GM10266 (cell line): ENCODE measurements at regions not wholly inside any gene's neighbourhood (a gene's known extent, or its start where the extent isn't known, plus 50 kb on each side); places are given as distances from the start of the nearest gene placed in this dataset.

ENCODE experiments used
- DNase-seq: peaks from one replicate; pipeline ENCODE4 v3.0.0; 2012; ENCODE audit errors: extremely low spot score
- TF ChIP-seq, protein P1 (sequence below): IDR thresholded peaks from 2 replicates; pipeline ENCODE4 v1.5.1; 2012; ENCODE audit warnings: mild to moderate bottlenecking, low read depth; ENCODE audit not compliant: control insufficient read depth, insufficient read depth; ENCODE audit errors: missing control alignments

DNA sequence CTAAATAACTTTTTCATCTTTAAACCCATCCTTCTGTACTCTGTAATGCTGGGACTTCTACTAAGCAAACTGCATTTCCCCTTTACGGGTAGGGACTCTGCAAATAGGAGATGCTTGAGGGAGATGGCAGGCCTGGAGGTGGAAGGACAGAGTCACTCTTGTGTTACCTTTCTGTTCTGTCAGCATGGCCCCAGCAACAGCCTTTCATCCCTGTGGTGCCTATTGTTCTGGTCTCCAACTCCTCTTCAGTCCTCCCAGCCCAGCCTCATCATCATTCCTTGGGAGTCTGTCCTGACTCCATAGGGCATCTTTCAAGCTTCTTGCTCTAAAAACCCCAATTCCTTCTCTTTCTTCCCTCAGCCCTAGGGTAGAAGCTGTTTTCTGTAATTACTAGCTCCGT is 230.0 kb downstream of the SNX13 start:
- TF ChIP-seq, protein P1, sequence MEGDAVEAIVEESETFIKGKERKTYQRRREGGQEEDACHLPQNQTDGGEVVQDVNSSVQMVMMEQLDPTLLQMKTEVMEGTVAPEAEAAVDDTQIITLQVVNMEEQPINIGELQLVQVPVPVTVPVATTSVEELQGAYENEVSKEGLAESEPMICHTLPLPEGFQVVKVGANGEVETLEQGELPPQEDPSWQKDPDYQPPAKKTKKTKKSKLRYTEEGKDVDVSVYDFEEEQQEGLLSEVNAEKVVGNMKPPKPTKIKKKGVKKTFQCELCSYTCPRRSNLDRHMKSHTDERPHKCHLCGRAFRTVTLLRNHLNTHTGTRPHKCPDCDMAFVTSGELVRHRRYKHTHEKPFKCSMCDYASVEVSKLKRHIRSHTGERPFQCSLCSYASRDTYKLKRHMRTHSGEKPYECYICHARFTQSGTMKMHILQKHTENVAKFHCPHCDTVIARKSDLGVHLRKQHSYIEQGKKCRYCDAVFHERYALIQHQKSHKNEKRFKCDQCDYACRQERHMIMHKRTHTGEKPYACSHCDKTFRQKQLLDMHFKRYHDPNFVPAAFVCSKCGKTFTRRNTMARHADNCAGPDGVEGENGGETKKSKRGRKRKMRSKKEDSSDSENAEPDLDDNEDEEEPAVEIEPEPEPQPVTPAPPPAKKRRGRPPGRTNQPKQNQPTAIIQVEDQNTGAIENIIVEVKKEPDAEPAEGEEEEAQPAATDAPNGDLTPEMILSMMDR = no peak
- no peak for DNase-seq

DNA sequence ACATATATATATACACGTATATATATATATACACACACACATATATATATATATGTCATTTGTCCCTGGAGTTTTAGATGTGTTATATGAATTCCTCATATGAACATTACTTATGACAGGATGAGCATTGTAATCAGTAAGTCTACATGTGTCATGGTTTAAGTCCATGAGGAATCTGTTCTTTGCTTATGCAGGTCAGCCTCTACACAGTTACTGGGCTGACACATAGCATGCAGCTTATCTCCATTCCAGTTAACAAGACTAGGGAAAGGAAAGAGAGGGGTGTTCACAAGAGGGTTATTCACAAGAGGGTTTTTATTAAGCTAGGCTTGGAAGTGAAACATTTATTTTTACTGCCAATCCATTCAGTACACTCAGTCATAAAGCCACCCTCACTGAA is 226.7 kb downstream of the SNX13 start:
- no peak for DNase-seq

GRCh38 chr7:17716816-17717215 is 223.5 kb downstream of the SNX13 start:
- TF ChIP-seq, protein P1 = no peak

More for the DNA sequence above, 226.7 kb downstream of the SNX13 start:
- TF ChIP-seq, protein P1 = no peak

GRCh38 chr7:17719998-17720397 is 220.3 kb downstream of the SNX13 start:
- TF ChIP-seq, protein P1 = no peak
- DNase-seq = no peak

More at GRCh38 chr7:17716816-17717215, 223.5 kb downstream of the SNX13 start:
- no peak for DNase-seq

DNA sequence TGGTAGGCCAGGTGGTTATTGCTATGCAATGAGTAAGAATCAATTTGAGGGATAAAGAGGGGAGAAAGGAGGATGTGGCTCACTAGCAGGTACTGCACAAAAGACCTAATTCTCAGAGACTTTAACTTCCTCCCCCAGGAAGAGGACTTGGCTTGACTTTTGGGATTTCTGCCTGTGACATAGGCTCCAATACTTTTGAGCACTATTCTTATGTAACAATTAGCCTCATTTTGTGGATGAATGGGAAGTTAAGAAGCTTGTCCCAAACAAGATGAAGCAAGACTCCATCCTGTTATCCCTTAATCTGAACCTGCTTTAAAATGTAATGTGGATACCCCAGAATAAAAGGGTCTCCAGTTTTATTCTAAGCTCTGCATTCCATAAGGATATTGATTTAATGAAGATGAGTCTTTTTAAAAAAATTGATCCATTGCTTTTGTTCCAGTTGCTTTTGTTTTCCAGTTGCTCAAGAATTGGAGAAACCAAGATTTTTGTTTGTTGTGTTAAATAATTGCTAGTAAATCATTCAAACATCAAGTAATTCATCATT is 218.5 kb downstream of the SNX13 start:
- TF ChIP-seq, protein P1 = no peak
- DNase-seq = no peak

GRCh38 chr7:17722798-17723197 is 217.5 kb downstream of the SNX13 start:
- no peak for DNase-seq
- TF ChIP-seq, protein P1 = no peak

- TF ChIP-seq, protein P1 = no peak
Measured at GRCh38 chr7:17725821-17726220, 214.5 kb downstream of the SNX13 start.

More at GRCh38 chr7:17725821-17726220, 214.5 kb downstream of the SNX13 start:
- DNase-seq = no peak
